CD4-positive, alpha-beta T cell treated with Interferon gamma for 1 hour (primary cell): ENCODE measurements at regions not wholly inside any gene's neighbourhood (a gene's known extent, or its start where the extent isn't known, plus 50 kb on each side); places are given as distances from the start of the nearest gene placed in this dataset.
"Not testable (repeated sequence)": the region's sequence is repeated elsewhere in the genome, so short reads cannot be mapped to it uniquely, and the experiment has no call there.

Source experiments
- DNase-seq: peaks from one replicate; pipeline ENCODE4 v3.0.0-alpha.2; 2020

GRCh38 chrX:74251006-74251930, 52.7 kb upstream of the ZCCHC13 start:
- no peak for DNase-seq

DNA sequence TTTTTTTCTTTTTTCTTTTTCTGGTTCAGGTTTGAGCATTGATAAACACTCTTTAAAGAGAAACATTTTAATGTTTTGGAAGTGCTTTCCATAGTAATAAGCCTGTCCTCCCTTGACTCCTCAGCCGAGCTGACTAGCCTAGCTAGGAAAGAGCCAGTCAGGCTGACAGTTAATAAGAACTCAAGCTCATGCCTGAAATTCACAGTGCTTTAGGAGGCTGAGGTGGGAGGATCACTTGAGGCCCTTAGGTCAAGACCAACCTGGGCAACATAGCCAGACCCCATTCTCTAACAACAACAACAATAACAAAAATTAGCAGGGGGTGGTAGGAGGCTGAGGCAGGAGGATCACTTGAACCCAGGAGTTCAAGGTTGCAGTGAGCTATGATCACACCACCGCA, 53.4 kb upstream of the ZCCHC13 start:
- no peak for DNase-seq

GRCh38 chrX:74249963-74250362, 54.0 kb upstream of the ZCCHC13 start:
- no peak for DNase-seq

GRCh38 chrX:74248889-74249288, 55.1 kb upstream of the ZCCHC13 start:
- no peak for DNase-seq

DNA sequence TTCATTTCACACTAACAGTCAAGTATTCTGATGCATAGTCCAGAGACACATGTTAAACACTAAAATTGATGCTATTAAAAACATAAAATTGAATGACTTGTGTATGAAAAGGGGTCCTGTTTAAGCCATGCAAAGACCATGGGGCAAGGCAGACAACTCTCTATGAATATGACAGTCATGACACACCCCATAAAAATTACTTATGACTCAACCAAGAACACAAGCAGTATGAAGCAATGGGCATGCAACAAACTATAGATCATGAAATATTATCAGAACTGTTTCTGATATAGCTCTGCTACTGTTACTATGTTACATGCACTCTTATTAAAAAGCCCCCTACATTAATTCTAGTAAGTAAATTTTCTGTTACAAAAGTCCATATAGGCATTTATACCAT, 57.5 kb upstream of the ZCCHC13 start:
- no peak for DNase-seq

GRCh38 chrX:74242484-74243138, 61.4 kb upstream of the ZCCHC13 start:
- no peak for DNase-seq

DNA sequence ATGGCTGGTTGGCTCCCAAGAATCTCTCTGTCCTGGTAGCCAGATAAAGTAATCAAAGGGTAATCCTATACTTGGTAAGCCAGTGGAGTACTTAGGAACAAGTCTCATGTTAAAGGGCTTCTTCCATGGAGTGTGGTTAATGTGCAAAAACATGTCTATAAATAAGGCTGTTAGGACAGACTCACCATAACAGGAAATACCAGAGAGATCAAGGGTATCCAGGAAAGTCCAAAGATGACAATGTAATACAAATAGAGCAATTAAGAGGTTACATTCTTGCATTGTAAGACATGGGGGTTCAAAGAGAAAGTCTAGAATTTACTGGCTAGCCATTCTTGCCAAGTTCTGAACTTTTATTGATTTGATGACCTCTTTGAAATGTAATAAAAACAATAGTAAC, 61.9 kb upstream of the ZCCHC13 start:
- no peak for DNase-seq

GRCh38 chrX:74238771-74239170, 65.2 kb upstream of the ZCCHC13 start:
- no peak for DNase-seq

DNA sequence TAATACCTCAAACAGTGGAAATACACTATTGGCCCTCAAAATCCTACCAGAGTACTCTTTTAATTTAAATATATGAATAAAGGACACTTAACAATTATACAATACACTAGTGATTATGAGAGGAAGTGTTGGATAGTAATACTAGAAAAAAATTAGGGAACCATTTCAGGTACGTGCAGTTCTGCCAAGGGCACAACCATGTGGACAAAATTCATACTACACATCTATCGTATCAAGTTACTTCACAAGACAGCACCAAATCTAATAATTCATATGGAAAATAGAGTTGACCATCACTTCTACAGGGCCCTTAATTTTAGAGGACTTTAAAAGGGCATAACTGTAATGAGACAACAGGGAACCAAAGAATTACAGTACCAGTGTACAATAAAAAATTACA, 69.2 kb upstream of the ZCCHC13 start:
- DNase-seq, result no peak

GRCh38 chrX:74232859-74233258, 71.1 kb upstream of the ZCCHC13 start:
- no peak for DNase-seq

GRCh38 chrX:74231625-74232024, 72.4 kb upstream of the ZCCHC13 start:
- no peak for DNase-seq

GRCh38 chrX:74230094-74230493, 73.9 kb upstream of the ZCCHC13 start:
- no peak for DNase-seq

- DNase-seq, result no peak
These were observed 78.9 kb upstream of the ZCCHC13 start for GRCh38 chrX:74225111-74225510.

GRCh38 chrX:74220277-74220676, 83.7 kb upstream of the ZCCHC13 start:
- no peak for DNase-seq

DNA sequence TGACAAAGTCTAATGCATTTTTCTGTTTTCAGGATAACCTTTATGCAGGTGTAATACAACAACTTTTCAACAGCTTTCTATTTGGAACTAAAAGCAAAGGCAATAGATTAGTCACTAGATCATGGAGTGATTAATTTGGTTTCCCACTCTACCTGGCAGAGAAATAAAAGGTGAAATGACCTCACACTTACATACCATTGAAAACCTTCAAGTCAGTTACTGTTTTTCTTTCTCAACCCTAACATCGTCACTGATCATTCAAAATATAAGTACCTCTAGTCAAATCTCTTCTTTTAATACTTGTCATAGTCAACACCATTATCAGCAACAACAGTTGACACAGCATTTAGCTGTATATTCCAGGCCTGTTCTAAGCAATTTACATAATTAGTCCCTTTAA, 85.1 kb upstream of the ZCCHC13 start:
- DNase-seq, result no peak

- no peak for DNase-seq
These were observed 87.6 kb upstream of the ZCCHC13 start for GRCh38 chrX:74216421-74216820.

DNA sequence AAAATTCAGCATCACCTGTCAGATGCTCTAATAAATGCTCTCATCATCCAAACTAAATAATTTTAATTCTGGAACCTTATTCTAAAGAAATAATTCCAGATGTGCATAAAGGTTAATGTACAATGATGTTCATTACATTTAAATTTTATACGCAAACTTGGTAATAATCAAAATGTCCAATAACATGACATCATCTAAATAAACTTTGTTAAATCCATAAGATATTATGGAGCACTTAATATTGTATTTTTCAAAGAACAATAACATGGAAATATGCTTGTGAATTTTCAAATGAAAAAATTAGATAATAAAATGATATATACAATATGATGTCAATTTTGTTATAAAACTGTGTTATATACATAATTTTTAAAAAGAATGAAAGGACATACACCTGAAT, 92.1 kb upstream of the ZCCHC13 start:
- DNase-seq, result no peak

DNA sequence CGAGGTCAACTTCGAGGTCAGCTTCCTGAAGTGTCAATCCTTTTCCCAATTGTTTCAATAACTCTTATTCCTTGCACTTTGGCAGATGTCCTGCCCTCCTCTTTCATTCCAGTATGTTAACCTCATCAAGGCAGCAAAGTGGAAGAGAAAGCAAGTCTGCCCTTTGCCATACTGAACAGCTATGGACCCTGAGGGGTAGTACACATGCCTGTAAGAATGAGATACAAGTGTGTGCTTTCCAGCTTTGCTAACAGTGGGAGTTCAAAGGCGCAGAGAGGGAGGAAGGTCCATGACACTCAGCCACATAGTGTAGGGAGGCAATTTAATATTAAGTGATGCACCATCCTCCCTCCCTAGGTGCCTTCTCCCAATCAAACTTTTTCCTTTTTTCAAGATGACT, 96.4 kb upstream of the ZCCHC13 start:
- no peak for DNase-seq

- no peak for DNase-seq
These were observed 108.4 kb upstream of the ZCCHC13 start for GRCh38 chrX:74195605-74196004.

- no peak for DNase-seq
These were observed 108.9 kb upstream of the ZCCHC13 start for GRCh38 chrX:74195120-74195519.

DNA sequence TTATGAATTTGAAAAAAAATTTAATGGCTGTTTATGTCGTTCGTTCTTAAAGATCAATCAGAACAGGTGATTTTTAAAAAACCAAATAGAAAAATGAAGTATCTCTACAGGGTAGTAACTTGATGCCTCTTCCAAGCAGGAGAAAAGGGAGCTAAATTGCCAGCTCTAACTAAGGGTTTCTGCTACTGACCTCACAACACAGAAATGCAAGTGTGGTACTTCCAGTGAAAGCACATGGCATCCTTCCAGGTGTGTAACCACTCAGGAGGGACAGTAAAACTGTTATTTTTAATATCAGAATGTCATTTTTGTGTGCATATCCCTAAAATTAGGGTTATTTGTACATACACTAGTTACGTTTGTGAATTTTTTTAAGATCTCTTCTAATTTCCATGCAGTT, 116.8 kb upstream of the ZCCHC13 start:
- no peak for DNase-seq

GRCh38 chrX:74183047-74183446, 120.9 kb upstream of the ZCCHC13 start:
- DNase-seq, result not testable (repeated sequence)

DNA sequence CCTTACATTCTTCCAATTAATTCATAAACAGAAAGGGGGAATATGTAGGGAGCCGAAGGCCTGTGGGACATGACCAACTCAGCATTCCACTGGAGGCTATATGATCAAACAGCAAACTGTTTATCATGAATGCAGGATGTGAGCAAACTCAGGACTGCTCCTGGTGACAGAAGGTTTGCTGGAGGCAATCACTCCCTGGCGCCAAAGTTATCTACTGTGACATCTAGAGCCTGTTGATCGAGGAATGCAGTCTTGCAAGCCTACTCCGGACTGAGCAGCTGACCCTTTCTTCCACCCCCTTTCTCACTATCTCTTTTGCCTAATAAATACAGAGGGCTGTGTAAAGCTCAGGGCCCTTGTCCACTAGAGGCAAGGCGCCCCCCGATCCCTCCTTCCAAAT, 122.0 kb upstream of the ZCCHC13 start:
- not testable (repeated sequence) for DNase-seq

GRCh38 chrX:74180716-74181115, 123.3 kb upstream of the ZCCHC13 start:
- DNase-seq, result no peak

DNA sequence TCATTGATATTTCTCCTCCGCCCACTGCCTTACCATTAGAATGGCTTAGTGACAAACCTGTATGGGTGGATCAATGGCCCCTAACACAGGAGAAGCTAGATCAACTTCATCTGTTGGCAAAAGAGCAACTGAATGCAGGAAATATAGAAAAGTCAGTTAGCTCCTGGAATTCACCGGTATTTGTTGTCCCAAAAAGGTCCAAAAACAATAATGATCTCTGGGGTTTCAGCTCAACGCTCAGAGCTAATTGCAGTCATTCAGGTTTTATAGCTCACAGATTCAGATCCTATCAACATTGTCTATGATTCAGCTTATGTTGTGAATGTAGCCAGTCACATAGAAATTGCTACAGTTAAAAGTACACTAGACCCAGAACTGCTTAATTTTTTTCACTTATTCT, 124.0 kb upstream of the ZCCHC13 start:
- no peak for DNase-seq
